ENCODE measurements at regions not wholly inside any gene's neighbourhood (a gene's known extent, or its start where the extent isn't known, plus 50 kb on each side); places are given as distances from the start of the nearest gene placed in this dataset.

DNA sequence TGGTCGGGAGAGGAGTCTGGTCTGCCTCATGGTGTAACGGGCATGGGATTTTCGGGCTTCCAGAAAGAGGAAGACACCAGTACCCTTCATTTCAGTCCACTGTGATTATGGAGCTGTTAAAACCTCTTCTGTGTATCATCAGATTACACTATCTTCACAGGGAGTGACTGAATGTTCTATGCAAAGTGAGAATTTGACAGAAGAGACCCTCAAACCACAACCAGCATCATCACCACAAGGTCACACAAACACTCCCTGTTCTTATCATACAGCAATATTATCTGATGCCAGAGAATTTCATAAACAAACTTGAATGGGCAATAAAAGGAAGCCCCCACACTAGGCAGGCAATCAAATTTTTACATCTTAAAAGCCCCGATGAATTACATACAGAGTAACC, 164.2 kb downstream of the PDGFRA start:
- DNase-seq (ENCODE audit: low read depth in 1 of 2, low spot score in 1 of 2): no peak
- H3K4me1 ChIP-seq (ENCODE audit: low read depth): no peaks in the 10 kb centered on the region
- no peaks in the 10 kb centered on the region for H3K36me3 ChIP-seq
- H3K27me3 ChIP-seq: no peaks in the 10 kb centered on the region
- H3K9me3 ChIP-seq (ENCODE audit: low read depth): no peaks in the 10 kb centered on the region
- no peak overlapping the region for H3K4me3 ChIP-seq
- H3K27ac ChIP-seq: no peak overlapping the region
- TF ChIP-seq CTCF (IDR thresholded peaks at IDR 0.05; ENCODE audit: low read depth, low read length): no peak

DNA sequence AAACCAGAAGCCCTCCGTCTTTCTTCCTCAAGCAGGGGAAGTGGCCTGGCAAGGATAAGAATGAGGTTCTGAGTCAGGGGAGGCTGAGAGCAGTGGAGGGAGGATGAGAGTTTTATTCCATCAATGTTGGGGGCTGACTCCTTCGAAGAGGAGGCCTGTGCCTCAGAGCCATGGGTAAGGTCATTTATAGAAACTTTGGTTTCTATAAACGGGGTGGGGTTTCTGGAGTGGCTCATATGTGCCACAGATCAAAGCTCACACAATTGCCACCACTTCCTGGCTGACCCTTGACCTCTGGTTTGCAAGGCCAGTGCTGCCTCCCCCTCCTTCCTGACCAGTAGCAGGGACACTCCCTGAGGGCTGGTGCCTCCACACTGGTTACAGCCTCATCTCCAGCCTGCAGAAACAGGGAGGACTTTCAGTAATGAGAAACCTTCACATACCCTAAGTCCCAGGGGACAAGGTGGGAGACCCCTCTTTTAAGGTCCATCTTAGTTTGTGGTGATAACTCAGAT, 166.0 kb downstream of the PDGFRA start:
- no peak for TF ChIP-seq CTCF (IDR thresholded peaks at IDR 0.05; ENCODE audit: low read depth, low read length)
- H3K4me1 ChIP-seq (ENCODE audit: low read depth): no peaks in the 10 kb centered on the region

DNA sequence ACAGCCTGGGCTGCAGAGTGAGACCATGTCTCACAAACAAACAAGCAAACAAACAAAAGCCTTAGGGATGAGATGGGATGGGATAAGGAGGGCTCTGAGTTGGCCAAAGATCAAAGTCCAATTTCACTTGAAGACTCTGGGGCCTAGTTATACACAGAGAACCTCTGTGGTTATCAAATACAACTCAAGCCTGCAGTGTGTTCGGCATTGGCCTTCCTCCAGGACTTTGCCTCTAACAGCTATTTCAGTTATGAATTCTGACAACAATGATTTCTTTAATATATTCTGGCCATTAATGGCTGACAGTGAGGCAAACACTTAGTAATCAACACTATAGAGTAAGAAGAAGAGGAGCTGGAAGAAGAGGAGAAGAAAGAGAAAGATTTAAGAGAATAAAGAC, 171.1 kb downstream of the PDGFRA start:
- Histone ChIP-seq H3K4me1 (ENCODE audit: low read depth) (no peaks in the 10 kb centered on the region), H3K27me3 (no peaks in the 10 kb centered on the region), H3K9me3 (ENCODE audit: low read depth) (no peaks in the 10 kb centered on the region), H3K36me3 (no peaks in the 10 kb centered on the region), H3K27ac (no peak overlapping the region), H3K4me3 (no peak overlapping the region)
- DNase-seq (ENCODE audit: low read depth in 1 of 2, low spot score in 1 of 2): peak in 1 of 2 donors; percentile 28
- no peak for TF ChIP-seq CTCF (IDR thresholded peaks at IDR 0.05; ENCODE audit: low read depth, low read length)

More for the DNA sequence above, 166.0 kb downstream of the PDGFRA start:
- no peak for DNase-seq (ENCODE audit: low read depth in 1 of 2, low spot score in 1 of 2)
- Histone ChIP-seq H3K36me3 (no peaks in the 10 kb centered on the region), H3K27me3 (no peaks in the 10 kb centered on the region), H3K9me3 (ENCODE audit: low read depth) (no peaks in the 10 kb centered on the region), H3K4me3 (no peak overlapping the region), H3K27ac (no peak overlapping the region)

DNA sequence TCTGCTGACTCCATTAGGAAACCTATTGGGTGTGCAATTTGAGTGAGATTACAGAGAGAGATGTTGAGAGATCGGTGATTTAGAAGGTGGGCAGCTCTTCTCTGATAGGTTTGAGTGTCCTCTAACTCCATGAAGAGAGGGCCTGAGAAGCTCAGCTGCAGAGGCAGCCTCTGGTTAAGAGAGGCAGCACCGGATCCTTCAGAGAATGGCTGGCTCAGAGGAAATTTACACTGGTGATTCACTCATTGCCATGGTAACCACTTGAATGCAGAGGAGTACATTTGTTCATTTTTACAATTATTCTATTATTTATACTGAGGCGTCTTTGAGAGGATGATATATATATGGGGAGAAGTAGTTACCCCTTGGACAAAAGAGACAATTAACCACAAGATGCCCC, 171.7 kb downstream of the PDGFRA start:
- no peak overlapping the region for H3K4me3 ChIP-seq
- no peak for TF ChIP-seq CTCF (IDR thresholded peaks at IDR 0.05; ENCODE audit: low read depth, low read length)
- H3K4me1 ChIP-seq (ENCODE audit: low read depth): no peaks in the 10 kb centered on the region
- H3K36me3 ChIP-seq: no peaks in the 10 kb centered on the region
- H3K27me3 ChIP-seq: no peaks in the 10 kb centered on the region
- no peaks in the 10 kb centered on the region for H3K9me3 ChIP-seq (ENCODE audit: low read depth)
- peak in 1 of 2 donors; percentile 83 for DNase-seq (ENCODE audit: low read depth in 1 of 2, low spot score in 1 of 2)
- no peak overlapping the region for H3K27ac ChIP-seq

DNA sequence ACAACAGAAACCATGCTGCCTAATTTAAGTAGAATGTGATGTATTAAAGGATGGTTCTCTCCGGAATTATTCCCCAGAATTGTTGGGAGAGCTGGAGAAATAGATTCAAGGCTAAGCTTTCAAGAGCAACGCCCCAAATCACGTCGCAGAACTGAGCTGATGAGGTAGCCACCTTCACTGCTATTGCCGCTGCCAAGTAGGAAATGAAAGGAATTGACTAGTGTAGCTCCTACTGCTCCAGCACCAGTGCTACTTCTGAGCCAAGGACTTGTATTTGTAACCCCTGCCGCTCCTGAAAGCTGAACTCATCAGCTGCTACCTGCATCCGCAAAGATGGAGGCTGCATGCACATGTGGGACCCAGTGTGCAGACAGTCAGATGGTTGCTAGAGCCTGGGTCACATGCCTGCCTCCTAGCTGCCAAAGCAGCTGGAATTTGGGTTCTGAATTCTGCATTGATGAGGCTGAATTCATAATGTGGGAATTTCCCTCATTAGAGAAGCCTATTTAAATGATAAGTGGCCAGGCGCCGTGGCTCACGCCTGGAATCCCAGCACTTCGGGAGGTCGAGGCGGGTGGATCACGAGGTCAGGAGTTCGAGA, 173.9 kb downstream of the PDGFRA start:
- Histone ChIP-seq H3K27ac (no peak overlapping the region), H3K27me3 (no peaks in the 10 kb centered on the region), H3K36me3 (no peaks in the 10 kb centered on the region), H3K9me3 (ENCODE audit: low read depth) (no peaks in the 10 kb centered on the region), H3K4me3 (no peak overlapping the region), H3K4me1 (ENCODE audit: low read depth) (no peaks in the 10 kb centered on the region)
- DNase-seq (ENCODE audit: low read depth in 1 of 2, low spot score in 1 of 2): no peak
- TF ChIP-seq CTCF (IDR thresholded peaks at IDR 0.05; ENCODE audit: low read depth, low read length): no peak

All from cardiac muscle cell (in vitro differentiated cells and primary cell).